ENCODE measurements at regions not wholly inside any gene's neighbourhood (a gene's known extent, or its start where the extent isn't known, plus 50 kb on each side); places are given as distances from the start of the nearest gene placed in this dataset.
"Not testable (repeated sequence)": the region's sequence is repeated elsewhere in the genome, so short reads cannot be mapped to it uniquely, and the experiment has no call there.

- DNase-seq; intact Hi-C loops (cut with DNase I): not testable (repeated sequence)
These were observed 56.8 kb downstream of the ATP6V0E2 start for GRCh38 chr7:149930374-149931068.

GRCh38 chr7:149933776-149934175 is 60.0 kb downstream of the ATP6V0E2 start:
- intact Hi-C loops (cut with DNase I); DNase-seq: not testable (repeated sequence)

GRCh38 chr7:149947346-149947745 is 73.6 kb downstream of the ATP6V0E2 start:
- intact Hi-C loops (cut with DNase I); DNase-seq: not testable (repeated sequence)

- DNase-seq; intact Hi-C loops (cut with DNase I): not testable (repeated sequence)
These were observed 74.7 kb downstream of the ATP6V0E2 start for GRCh38 chr7:149948444-149948843.

- intact Hi-C loops (cut with DNase I), result not testable (repeated sequence)
- peak in 2 of 42 donors; percentile 5 to 22 for DNase-seq
These were observed 76.3 kb downstream of the ATP6V0E2 start for GRCh38 chr7:149949863-149950577.

GRCh38 chr7:149950578-149950924 is 76.8 kb downstream of the ATP6V0E2 start:
- intact Hi-C loops (cut with DNase I); DNase-seq: not testable (repeated sequence)

GRCh38 chr7:149951579-149951978 is 77.8 kb downstream of the ATP6V0E2 start:
- intact Hi-C loops (cut with DNase I); DNase-seq: not testable (repeated sequence)

GRCh38 chr7:149958880-149959279 is 85.1 kb downstream of the ATP6V0E2 start:
- DNase-seq; intact Hi-C loops (cut with DNase I): not testable (repeated sequence)

- intact Hi-C loops (cut with DNase I); DNase-seq: not testable (repeated sequence)
These were observed 87.1 kb downstream of the ATP6V0E2 start for GRCh38 chr7:149960863-149961262.

- DNase-seq; intact Hi-C loops (cut with DNase I): not testable (repeated sequence)
These were observed 88.1 kb downstream of the ATP6V0E2 start for GRCh38 chr7:149961878-149962277.

- peak in 23 of 42 donors; percentile 10 to 72 (median 36) for DNase-seq
- intact Hi-C loops (cut with DNase I), result not testable (repeated sequence)
These were observed 89.0 kb downstream of the ATP6V0E2 start for GRCh38 chr7:149962685-149963319.

- intact Hi-C loops (cut with DNase I); DNase-seq: not testable (repeated sequence)
These were observed 90.2 kb downstream of the ATP6V0E2 start for GRCh38 chr7:149963985-149964384.

GRCh38 chr7:149966444-149966843 is 92.7 kb downstream of the ATP6V0E2 start:
- DNase-seq; intact Hi-C loops (cut with DNase I): not testable (repeated sequence)

GRCh38 chr7:149972977-149973376 is 99.2 kb downstream of the ATP6V0E2 start:
- DNase-seq; intact Hi-C loops (cut with DNase I): not testable (repeated sequence)

- DNase-seq; intact Hi-C loops (cut with DNase I): not testable (repeated sequence)
These were observed 99.9 kb downstream of the ATP6V0E2 start for GRCh38 chr7:149973681-149974080.

- DNase-seq; intact Hi-C loops (cut with DNase I): not testable (repeated sequence)
These were observed 101.8 kb downstream of the ATP6V0E2 start for GRCh38 chr7:149975608-149976007.

- intact Hi-C loops (cut with DNase I), result not testable (repeated sequence)
These were observed 104.8 kb downstream of the ATP6V0E2 start for GRCh38 chr7:149978537-149978936.

GRCh38 chr7:149978944-149979343 is 105.2 kb downstream of the ATP6V0E2 start:
- DNase-seq; intact Hi-C loops (cut with DNase I): not testable (repeated sequence)

More at GRCh38 chr7:149978537-149978936, 104.8 kb downstream of the ATP6V0E2 start:
- DNase-seq, result not testable (repeated sequence)

GRCh38 chr7:149982537-149983112 is 108.9 kb downstream of the ATP6V0E2 start:
- DNase-seq, result peak in 14 of 42 donors; percentile 13 to 71 (median 38)
- intact Hi-C loops (cut with DNase I), result not testable (repeated sequence)
